HL-60 (cell line): ENCODE measurements at regions not wholly inside any gene's neighbourhood (a gene's known extent, or its start where the extent isn't known, plus 50 kb on each side); places are given as distances from the start of the nearest gene placed in this dataset.

ENCODE experiments used
- CTCF ChIP-seq: IDR thresholded peaks from one replicate; pipeline ENCODE4 v1.5.1; 2011; ENCODE audit warnings: low read length, control low read depth, inconsistent platforms; ENCODE audit not compliant: insufficient read depth
- GABPA ChIP-seq: IDR thresholded peaks from 2 replicates; pipeline ENCODE4 v1.6.1; 2012; ENCODE audit warnings: low read depth
- POLR2AphosphoS5 ChIP-seq: IDR thresholded peaks from 2 replicates; pipeline ENCODE4 v1.6.1; 2012; ENCODE audit warnings: low read depth
- REST ChIP-seq: IDR thresholded peaks from 2 replicates; pipeline ENCODE4 v1.6.1; 2012; ENCODE audit warnings: low read depth; ENCODE audit not compliant: insufficient replicate concordance
- SPI1 ChIP-seq: IDR thresholded peaks from 2 replicates; pipeline ENCODE4 v1.6.1; 2012; ENCODE audit warnings: low read depth, mild to moderate bottlenecking, borderline replicate concordance

GRCh38 chr4:130257271-130257670, 1161.3 kb downstream of the C4orf33 start:
- TF ChIP-seq CTCF: no peak
- TF ChIP-seq GABPA: no peak
- TF ChIP-seq SPI1: no peak
- TF ChIP-seq REST: no peak
- TF ChIP-seq POLR2AphosphoS5: no peak
